ENCODE measurements at regions not wholly inside any gene's neighbourhood (a gene's known extent, or its start where the extent isn't known, plus 50 kb on each side); places are given as distances from the start of the nearest gene placed in this dataset.
A peak's percentile ranks its signal among the peaks of the same experiment; 100 is the strongest.

GRCh38 chr2:156083763-156084493 is 248.6 kb downstream of the NR4A2 start:
- DNase-seq, result peak; percentile 51
- H3K27ac Mint-ChIP-seq, result peak overlapping the region; percentile 34
- no peaks in the 10 kb centered on the region for H3K27me3 Mint-ChIP-seq (ENCODE audit: insufficient read depth)
- no peaks in the 10 kb centered on the region for H3K27me3 ChIP-seq (ENCODE audit: control insufficient read depth, insufficient read depth, low read length, poor library complexity, severe bottlenecking)
- H3K4me3 Mint-ChIP-seq, result no peak overlapping the region
- peaks cover 42% of the 10 kb centered on the region for H3K9me3 Mint-ChIP-seq
- H3K9ac ChIP-seq (ENCODE audit: extremely low read depth, low read length, poor library complexity, severe bottlenecking), result no peak overlapping the region
- no peak overlapping the region for H3K27ac ChIP-seq (ENCODE audit: low read depth, low read length)
- peaks cover 7% of the 10 kb centered on the region for H3K4me1 Mint-ChIP-seq
- 90% methylated on average over 8 to 15 of the region's 15 CpGs for WGBS, 2 experiments (ENCODE audit: insufficient coverage in 1 of 2, insufficient read length in 1 of 2)
- no peaks in the 10 kb centered on the region for H3K9me3 ChIP-seq (ENCODE audit: control insufficient read depth, low read length)
- peak overlapping the region; percentile 23 for H3K4me3 ChIP-seq (ENCODE audit: low read length)
- peaks cover 20% of the 10 kb centered on the region for H3K36me3 Mint-ChIP-seq (ENCODE audit: low read depth)
- H3K4me1 ChIP-seq (ENCODE audit: control insufficient read depth, insufficient read depth, low read length), result peaks cover 4% of the 10 kb centered on the region
- no peak for TF ChIP-seq CTCF (conservative IDR thresholded peaks at IDR 0.05)
- H3K36me3 ChIP-seq (ENCODE audit: control insufficient read depth, insufficient read depth, low read length), result no peaks in the 10 kb centered on the region

GRCh38 chr2:156079845-156080244 is 252.7 kb downstream of the NR4A2 start:
- TF ChIP-seq CTCF (conservative IDR thresholded peaks at IDR 0.05), result no peak
- no peak for DNase-seq
- no peak overlapping the region for H3K27ac Mint-ChIP-seq
- peaks cover 42% of the 10 kb centered on the region for H3K9me3 Mint-ChIP-seq
- Histone ChIP-seq H3K27me3 (ENCODE audit: control insufficient read depth, insufficient read depth, low read length, poor library complexity, severe bottlenecking) (no peaks in the 10 kb centered on the region), H3K27ac (ENCODE audit: low read depth, low read length) (no peak overlapping the region), H3K9me3 (ENCODE audit: control insufficient read depth, low read length) (no peaks in the 10 kb centered on the region), H3K4me3 (ENCODE audit: low read length) (no peak overlapping the region), H3K4me1 (ENCODE audit: control insufficient read depth, insufficient read depth, low read length) (peaks cover 4% of the 10 kb centered on the region), H3K36me3 (ENCODE audit: control insufficient read depth, insufficient read depth, low read length) (no peaks in the 10 kb centered on the region), H3K9ac (ENCODE audit: extremely low read depth, low read length, poor library complexity, severe bottlenecking) (no peak overlapping the region)
- H3K27me3 Mint-ChIP-seq (ENCODE audit: insufficient read depth), result no peaks in the 10 kb centered on the region
- 83 to 94% methylated on average over 1 to 2 of the region's 2 CpGs for WGBS, 2 experiments (ENCODE audit: insufficient coverage in 1 of 2, insufficient read length in 1 of 2)
- peaks cover 7% of the 10 kb centered on the region for H3K4me1 Mint-ChIP-seq
- no peak overlapping the region for H3K4me3 Mint-ChIP-seq
- peaks cover 20% of the 10 kb centered on the region for H3K36me3 Mint-ChIP-seq (ENCODE audit: low read depth)

- DNase-seq, result no peak
- Histone ChIP-seq H3K36me3 (ENCODE audit: control insufficient read depth, insufficient read depth, low read length) (no peaks in the 10 kb centered on the region), H3K4me1 (ENCODE audit: control insufficient read depth, insufficient read depth, low read length) (no peaks in the 10 kb centered on the region), H3K27me3 (ENCODE audit: control insufficient read depth, insufficient read depth, low read length, poor library complexity, severe bottlenecking) (no peaks in the 10 kb centered on the region), H3K27ac (ENCODE audit: low read depth, low read length) (no peak overlapping the region), H3K9me3 (ENCODE audit: control insufficient read depth, low read length) (no peaks in the 10 kb centered on the region), H3K9ac (ENCODE audit: extremely low read depth, low read length, poor library complexity, severe bottlenecking) (no peak overlapping the region), H3K4me3 (ENCODE audit: low read length) (no peak overlapping the region)
- Mint-ChIP-seq H3K27ac (no peak overlapping the region), H3K9me3 (peaks cover 19% of the 10 kb centered on the region), H3K36me3 (ENCODE audit: low read depth) (peaks cover under 1% of the 10 kb centered on the region), H3K27me3 (ENCODE audit: insufficient read depth) (no peaks in the 10 kb centered on the region), H3K4me1 (no peaks in the 10 kb centered on the region), H3K4me3 (no peak overlapping the region)
- no peak for TF ChIP-seq CTCF (conservative IDR thresholded peaks at IDR 0.05)
- 94% methylated on average over 1 of the region's 1 CpG; no CpG with 5 or more reads in 1 of the 2 experiments for WGBS, 2 experiments (ENCODE audit: insufficient coverage in 1 of 2, insufficient read length in 1 of 2)
Measured at GRCh38 chr2:156077041-156077742, 255.3 kb downstream of the NR4A2 start.

Data from endodermal cell (in vitro differentiated cells).